OCI-LY3 (cell line): ENCODE measurements at regions not wholly inside any gene's neighbourhood (a gene's known extent, or its start where the extent isn't known, plus 50 kb on each side); places are given as distances from the start of the nearest gene placed in this dataset.

Experiments used
- EZH2phosphoT487 ChIP-seq: fragments of 200-600 bp; shearing (Covaris generic); IDR thresholded peaks from 2 replicates; pipeline ENCODE4 v1.6.1; 2018; ENCODE audit warnings: antibody characterized with exemption, mixed run types, low read depth
- TF ChIP-seq, protein P1 (sequence below): fragments of 200-600, 300-600 bp; sonication (generic); IDR thresholded peaks from 2 replicates; pipeline ENCODE4 v1.5.1; 2014; ENCODE audit warnings: antibody characterized with exemption, low read length, low read depth

DNA sequence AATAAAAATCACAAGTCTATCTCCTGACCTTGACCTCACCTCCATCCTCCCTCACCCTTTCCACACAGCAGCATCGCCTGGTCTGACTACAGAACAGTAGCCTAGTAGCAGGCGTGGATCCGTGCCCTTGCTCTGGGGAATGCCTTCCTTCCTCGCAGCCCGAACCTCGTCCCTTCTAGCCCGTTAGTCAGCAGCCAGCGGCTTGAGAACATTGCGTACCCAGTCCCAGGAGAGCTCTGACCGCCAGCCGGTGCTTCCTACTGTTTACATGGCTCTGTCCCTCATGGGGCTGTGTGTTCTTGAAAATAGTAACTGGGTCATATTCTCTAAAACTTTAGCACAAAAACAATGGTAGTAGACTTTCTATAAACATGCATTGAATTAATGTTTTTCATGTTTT, 682.7 kb upstream of the IGFBP3 start:
- TF ChIP-seq, protein P1, sequence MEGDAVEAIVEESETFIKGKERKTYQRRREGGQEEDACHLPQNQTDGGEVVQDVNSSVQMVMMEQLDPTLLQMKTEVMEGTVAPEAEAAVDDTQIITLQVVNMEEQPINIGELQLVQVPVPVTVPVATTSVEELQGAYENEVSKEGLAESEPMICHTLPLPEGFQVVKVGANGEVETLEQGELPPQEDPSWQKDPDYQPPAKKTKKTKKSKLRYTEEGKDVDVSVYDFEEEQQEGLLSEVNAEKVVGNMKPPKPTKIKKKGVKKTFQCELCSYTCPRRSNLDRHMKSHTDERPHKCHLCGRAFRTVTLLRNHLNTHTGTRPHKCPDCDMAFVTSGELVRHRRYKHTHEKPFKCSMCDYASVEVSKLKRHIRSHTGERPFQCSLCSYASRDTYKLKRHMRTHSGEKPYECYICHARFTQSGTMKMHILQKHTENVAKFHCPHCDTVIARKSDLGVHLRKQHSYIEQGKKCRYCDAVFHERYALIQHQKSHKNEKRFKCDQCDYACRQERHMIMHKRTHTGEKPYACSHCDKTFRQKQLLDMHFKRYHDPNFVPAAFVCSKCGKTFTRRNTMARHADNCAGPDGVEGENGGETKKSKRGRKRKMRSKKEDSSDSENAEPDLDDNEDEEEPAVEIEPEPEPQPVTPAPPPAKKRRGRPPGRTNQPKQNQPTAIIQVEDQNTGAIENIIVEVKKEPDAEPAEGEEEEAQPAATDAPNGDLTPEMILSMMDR: no peak
- TF ChIP-seq EZH2phosphoT487: no peak
